Osteoblast (primary cell): ENCODE measurements at regions not wholly inside any gene's neighbourhood (a gene's known extent, or its start where the extent isn't known, plus 50 kb on each side); places are given as distances from the start of the nearest gene placed in this dataset.

Experiments used
- DNase-seq: peaks from one replicate; pipeline ENCODE4 v3.0.0; 2011; ENCODE audit warnings: low spot score, mixed read lengths; ENCODE audit not compliant: insufficient read length; ENCODE audit errors: missing footprints
- H2AFZ ChIP-seq: 2 replicates; pipeline ENCODE4 v1.6.0; 2011; ENCODE audit warnings: mild to moderate bottlenecking, low read length
- H3K27ac ChIP-seq: 2 replicates; pipeline ENCODE4 v1.5.1; 2011; ENCODE audit warnings: mild to moderate bottlenecking, low read depth, low read length, moderate library complexity
- H3K27me3 ChIP-seq: 2 replicates; pipeline ENCODE4 v1.6.0; 2012; ENCODE audit warnings: mild to moderate bottlenecking, control low read depth, inconsistent platforms, low read length, moderate library complexity; ENCODE audit not compliant: insufficient read depth
- H3K36me3 ChIP-seq: 2 replicates; pipeline ENCODE4 v1.5.1; 2011; ENCODE audit warnings: mild to moderate bottlenecking, low read length, control low read depth, moderate library complexity; ENCODE audit not compliant: insufficient read depth
- H3K4me1 ChIP-seq: 2 replicates; pipeline ENCODE4 v1.5.1; 2011; ENCODE audit warnings: mild to moderate bottlenecking, low read length, control low read depth, moderate library complexity; ENCODE audit not compliant: insufficient read depth
- H3K4me2 ChIP-seq: 2 replicates; pipeline ENCODE4 v1.6.0; 2011; ENCODE audit warnings: mild to moderate bottlenecking, low read length; ENCODE audit not compliant: insufficient read depth
- H3K4me3 ChIP-seq: fragments of 200-600 bp; sonication (generic); 3 replicates; pipeline ENCODE4 v1.5.1; 2012; ENCODE audit warnings: mild to moderate bottlenecking, low read length, inconsistent platforms; ENCODE audit not compliant: insufficient read depth
- H3K79me2 ChIP-seq: 2 replicates; pipeline ENCODE4 v1.6.0; 2012; ENCODE audit warnings: mild to moderate bottlenecking, low read length, control low read depth, inconsistent platforms; ENCODE audit not compliant: insufficient read depth
- H3K9me3 ChIP-seq: 2 replicates; pipeline ENCODE4 v1.5.1; 2011; ENCODE audit warnings: low read depth, low read length, control low read depth
- H4K20me1 ChIP-seq: 2 replicates; pipeline ENCODE4 v1.6.0; 2012; ENCODE audit warnings: mild to moderate bottlenecking, low read length, control low read depth; ENCODE audit not compliant: insufficient read depth
- TF ChIP-seq, protein P1 (sequence below): IDR thresholded peaks from 2 replicates; pipeline ENCODE4 v1.5.1; 2011; ENCODE audit warnings: mild to moderate bottlenecking, low read depth, low read length, moderate library complexity; ENCODE audit errors: extremely low read depth

DNA sequence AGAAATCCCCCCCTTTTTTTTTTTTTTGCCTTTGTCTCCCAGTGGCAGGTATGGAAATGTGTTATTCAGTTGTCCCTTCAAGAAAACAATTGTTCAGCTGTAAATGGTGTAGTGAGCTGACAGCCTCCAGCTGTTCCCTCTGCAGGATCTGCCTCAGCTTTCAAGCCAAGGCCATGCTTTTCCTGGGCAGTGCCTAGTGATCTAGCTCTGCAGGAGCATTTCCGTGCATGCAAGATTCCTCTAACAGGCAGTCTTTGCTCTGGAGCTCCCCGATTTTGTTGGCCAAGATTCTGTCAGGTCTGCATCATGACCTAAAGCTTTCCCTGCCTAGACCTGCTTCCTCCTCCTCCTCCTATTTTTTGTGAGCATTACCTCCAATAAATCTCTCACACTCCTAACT, 300.7 kb upstream of the UBE2E3 start:
- TF ChIP-seq, protein P1, sequence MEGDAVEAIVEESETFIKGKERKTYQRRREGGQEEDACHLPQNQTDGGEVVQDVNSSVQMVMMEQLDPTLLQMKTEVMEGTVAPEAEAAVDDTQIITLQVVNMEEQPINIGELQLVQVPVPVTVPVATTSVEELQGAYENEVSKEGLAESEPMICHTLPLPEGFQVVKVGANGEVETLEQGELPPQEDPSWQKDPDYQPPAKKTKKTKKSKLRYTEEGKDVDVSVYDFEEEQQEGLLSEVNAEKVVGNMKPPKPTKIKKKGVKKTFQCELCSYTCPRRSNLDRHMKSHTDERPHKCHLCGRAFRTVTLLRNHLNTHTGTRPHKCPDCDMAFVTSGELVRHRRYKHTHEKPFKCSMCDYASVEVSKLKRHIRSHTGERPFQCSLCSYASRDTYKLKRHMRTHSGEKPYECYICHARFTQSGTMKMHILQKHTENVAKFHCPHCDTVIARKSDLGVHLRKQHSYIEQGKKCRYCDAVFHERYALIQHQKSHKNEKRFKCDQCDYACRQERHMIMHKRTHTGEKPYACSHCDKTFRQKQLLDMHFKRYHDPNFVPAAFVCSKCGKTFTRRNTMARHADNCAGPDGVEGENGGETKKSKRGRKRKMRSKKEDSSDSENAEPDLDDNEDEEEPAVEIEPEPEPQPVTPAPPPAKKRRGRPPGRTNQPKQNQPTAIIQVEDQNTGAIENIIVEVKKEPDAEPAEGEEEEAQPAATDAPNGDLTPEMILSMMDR, result no peak
- Histone ChIP-seq H3K27me3 (no peaks in the 10 kb centered on the region), H3K27ac (no peak overlapping the region), H3K4me2 (no peak overlapping the region), H3K36me3 (no peaks in the 10 kb centered on the region), H3K9me3 (no peaks in the 10 kb centered on the region), H3K4me3 (no peak overlapping the region), H2AFZ (no peak overlapping the region), H3K79me2 (no peaks in the 10 kb centered on the region), H4K20me1 (no peaks in the 10 kb centered on the region), H3K4me1 (no peaks in the 10 kb centered on the region)
- DNase-seq, result no peak

DNA sequence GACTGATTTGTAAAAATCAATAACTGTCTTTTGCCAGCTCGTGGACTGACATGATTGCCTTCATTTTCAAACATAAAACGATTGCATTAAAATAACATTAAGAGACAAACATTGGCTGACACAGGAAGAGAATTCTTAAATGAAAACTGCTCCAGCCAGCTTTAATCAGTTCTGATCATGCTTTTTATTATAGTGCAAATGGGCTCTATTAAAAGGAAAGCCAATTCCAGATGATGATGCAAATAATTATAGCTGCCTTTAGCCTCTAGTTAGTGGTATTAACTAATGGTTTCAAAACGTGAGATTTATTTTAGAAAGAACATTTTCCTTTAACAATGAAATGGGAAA, 301.8 kb upstream of the UBE2E3 start:
- Histone ChIP-seq H3K27me3 (no peaks in the 10 kb centered on the region), H3K4me1 (no peaks in the 10 kb centered on the region), H3K4me2 (no peak overlapping the region), H4K20me1 (no peaks in the 10 kb centered on the region), H3K27ac (no peak overlapping the region), H3K36me3 (no peaks in the 10 kb centered on the region), H2AFZ (no peak overlapping the region), H3K4me3 (no peak overlapping the region), H3K79me2 (no peaks in the 10 kb centered on the region), H3K9me3 (no peaks in the 10 kb centered on the region)
- DNase-seq, result no peak
- TF ChIP-seq, protein P1, result no peak

DNA sequence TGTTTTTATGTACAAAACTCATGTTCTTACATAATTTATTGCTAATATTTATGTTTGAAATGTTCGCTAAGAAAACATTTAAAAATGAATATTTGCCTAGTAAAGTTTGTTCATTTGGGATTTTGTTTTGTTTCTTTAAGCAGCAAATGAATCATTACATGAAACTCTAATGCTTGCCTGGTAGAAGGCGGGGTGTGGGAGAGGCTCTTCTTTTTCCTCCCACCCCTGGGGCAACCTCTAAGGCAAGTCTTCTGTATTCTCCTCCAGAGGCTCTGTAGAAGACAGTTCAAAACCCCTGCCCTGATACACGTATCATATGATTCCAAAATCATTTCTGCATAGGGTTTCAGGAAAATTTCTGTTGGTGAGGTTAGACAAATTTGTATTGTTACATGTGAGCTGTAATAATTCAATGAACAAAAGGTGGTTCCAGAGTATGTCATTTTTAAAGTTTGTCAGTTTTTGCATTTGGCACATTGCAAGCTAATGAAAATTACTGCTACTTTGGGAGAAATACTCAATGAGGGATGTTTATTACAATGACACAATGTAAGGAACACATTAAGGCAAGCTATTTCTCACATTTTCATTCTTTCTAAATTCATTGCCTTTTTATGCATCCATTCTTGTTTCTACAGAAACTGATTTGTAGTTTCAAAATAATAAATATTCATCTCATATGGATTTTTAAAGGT, 302.3 kb upstream of the UBE2E3 start:
- Histone ChIP-seq H3K4me3 (no peak overlapping the region), H2AFZ (no peak overlapping the region), H4K20me1 (no peaks in the 10 kb centered on the region), H3K9me3 (no peaks in the 10 kb centered on the region), H3K27me3 (no peaks in the 10 kb centered on the region), H3K27ac (no peak overlapping the region), H3K79me2 (no peaks in the 10 kb centered on the region), H3K36me3 (no peaks in the 10 kb centered on the region), H3K4me2 (no peak overlapping the region), H3K4me1 (no peaks in the 10 kb centered on the region)
- TF ChIP-seq, protein P1, result no peak
- no peak for DNase-seq

DNA sequence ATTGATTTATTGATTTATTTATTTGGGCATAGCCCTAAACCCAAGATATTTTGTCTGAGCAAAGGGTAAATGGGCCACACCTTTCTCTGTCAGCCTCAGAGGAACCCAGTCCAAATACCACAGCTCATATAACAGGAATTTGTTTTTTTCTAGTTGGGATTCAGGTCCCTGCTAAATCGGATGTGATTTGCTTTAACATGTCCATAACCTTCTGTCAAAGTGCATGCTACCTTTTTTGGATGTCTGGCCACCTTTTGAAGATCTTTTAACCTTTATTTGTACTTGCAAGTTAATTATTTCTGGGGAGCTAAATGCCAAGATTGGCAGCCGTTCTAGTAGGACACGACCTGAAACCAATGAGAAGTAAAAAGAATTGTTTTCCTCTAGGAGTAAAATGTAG, 303.2 kb upstream of the UBE2E3 start:
- H2AFZ ChIP-seq, result no peak overlapping the region
- no peaks in the 10 kb centered on the region for H3K9me3 ChIP-seq
- no peak overlapping the region for H3K4me2 ChIP-seq

More for the DNA sequence above, 303.2 kb upstream of the UBE2E3 start:
- H3K27me3 ChIP-seq, result no peaks in the 10 kb centered on the region
- no peaks in the 10 kb centered on the region for H3K79me2 ChIP-seq
- TF ChIP-seq, protein P1, result no peak
- H3K4me1 ChIP-seq, result no peaks in the 10 kb centered on the region
- no peaks in the 10 kb centered on the region for H4K20me1 ChIP-seq
- DNase-seq, result no peak
- H3K36me3 ChIP-seq, result no peaks in the 10 kb centered on the region
- no peak overlapping the region for H3K4me3 ChIP-seq
- H3K27ac ChIP-seq, result no peak overlapping the region
